Liver (tissue), 3 donors: ENCODE measurements at regions not wholly inside any gene's neighbourhood (a gene's known extent, or its start where the extent isn't known, plus 50 kb on each side); places are given as distances from the start of the nearest gene placed in this dataset.

Source experiments
- ATF3 ChIP-seq: IDR thresholded peaks from 2 replicates; pipeline ENCODE4 v1.6.1; 2016; ENCODE audit warnings: antibody characterized with exemption
- CTCF ChIP-seq: fragments of 150-350 bp; IDR thresholded peaks from 2 replicates; pipeline ENCODE4 v1.5.1; 2017; ENCODE audit warnings: improper control_type of control experiment, low read depth, low read length; ENCODE audit not compliant: missing input control
- HNF4G ChIP-seq: IDR thresholded peaks from 2 replicates; pipeline ENCODE4 v1.6.1; 2016; ENCODE audit warnings: antibody characterized with exemption
- MAX ChIP-seq: IDR thresholded peaks from 2 replicates; pipeline ENCODE4 v1.6.1; 2016; ENCODE audit warnings: antibody characterized with exemption
- NR2F2 ChIP-seq: IDR thresholded peaks from 2 replicates; pipeline ENCODE4 v1.6.1; 2016; ENCODE audit warnings: antibody characterized with exemption
- RXRA ChIP-seq, 2 donors: IDR thresholded peaks; 2 replicates each; pipeline ENCODE4 v1.6.1; 2017 to 2018; ENCODE audit warnings: antibody characterized with exemption in 2 of 2, mild to moderate bottlenecking in 1 of 2
- TAF1 ChIP-seq: conservative IDR thresholded peaks from 2 replicates; pipeline ENCODE4 v1.6.1; 2016; ENCODE audit warnings: antibody characterized with exemption, mild to moderate bottlenecking
- YY1 ChIP-seq: IDR thresholded peaks from 2 replicates; pipeline ENCODE4 v1.6.1; 2016; ENCODE audit warnings: antibody characterized with exemption, mild to moderate bottlenecking
- TF ChIP-seq, protein P1 (sequence below): IDR thresholded peaks from 2 replicates; pipeline ENCODE4 v1.6.1; 2016; ENCODE audit warnings: antibody characterized with exemption, mild to moderate bottlenecking
- TF ChIP-seq, protein P2 (sequence below): IDR thresholded peaks from 2 replicates; pipeline ENCODE4 v1.6.1; 2016; ENCODE audit warnings: antibody characterized with exemption
- donor health status: healthy.
- donor health status: healthy.

DNA sequence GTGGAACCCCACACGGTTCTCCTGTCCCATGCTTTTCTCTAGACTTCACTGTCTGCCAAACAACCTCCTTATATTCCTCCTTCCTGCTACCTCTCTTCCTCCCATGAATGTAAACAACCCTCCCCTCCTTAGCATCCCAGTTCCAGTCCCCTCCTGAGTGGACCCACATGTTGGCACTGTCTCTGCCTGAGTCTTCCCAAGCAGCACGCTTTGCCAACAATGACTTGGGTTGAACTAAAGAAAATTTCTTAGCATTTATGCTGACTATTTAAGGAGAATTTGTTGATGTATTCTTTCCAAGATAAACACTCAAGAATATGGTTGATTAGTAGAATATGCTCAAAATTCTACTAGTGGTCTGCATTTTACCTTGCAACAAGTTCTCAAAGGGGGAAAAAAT, 338.0 kb downstream of the TNS1 start:
- TF ChIP-seq HNF4G (no peak), CTCF (no peak), YY1 (no peak), TAF1 (no peak), NR2F2 (no peak), MAX (no peak), ATF3 (no peak), RXRA (IDR thresholded peaks at IDR 0.05) (no peak)
- TF ChIP-seq, protein P1, sequence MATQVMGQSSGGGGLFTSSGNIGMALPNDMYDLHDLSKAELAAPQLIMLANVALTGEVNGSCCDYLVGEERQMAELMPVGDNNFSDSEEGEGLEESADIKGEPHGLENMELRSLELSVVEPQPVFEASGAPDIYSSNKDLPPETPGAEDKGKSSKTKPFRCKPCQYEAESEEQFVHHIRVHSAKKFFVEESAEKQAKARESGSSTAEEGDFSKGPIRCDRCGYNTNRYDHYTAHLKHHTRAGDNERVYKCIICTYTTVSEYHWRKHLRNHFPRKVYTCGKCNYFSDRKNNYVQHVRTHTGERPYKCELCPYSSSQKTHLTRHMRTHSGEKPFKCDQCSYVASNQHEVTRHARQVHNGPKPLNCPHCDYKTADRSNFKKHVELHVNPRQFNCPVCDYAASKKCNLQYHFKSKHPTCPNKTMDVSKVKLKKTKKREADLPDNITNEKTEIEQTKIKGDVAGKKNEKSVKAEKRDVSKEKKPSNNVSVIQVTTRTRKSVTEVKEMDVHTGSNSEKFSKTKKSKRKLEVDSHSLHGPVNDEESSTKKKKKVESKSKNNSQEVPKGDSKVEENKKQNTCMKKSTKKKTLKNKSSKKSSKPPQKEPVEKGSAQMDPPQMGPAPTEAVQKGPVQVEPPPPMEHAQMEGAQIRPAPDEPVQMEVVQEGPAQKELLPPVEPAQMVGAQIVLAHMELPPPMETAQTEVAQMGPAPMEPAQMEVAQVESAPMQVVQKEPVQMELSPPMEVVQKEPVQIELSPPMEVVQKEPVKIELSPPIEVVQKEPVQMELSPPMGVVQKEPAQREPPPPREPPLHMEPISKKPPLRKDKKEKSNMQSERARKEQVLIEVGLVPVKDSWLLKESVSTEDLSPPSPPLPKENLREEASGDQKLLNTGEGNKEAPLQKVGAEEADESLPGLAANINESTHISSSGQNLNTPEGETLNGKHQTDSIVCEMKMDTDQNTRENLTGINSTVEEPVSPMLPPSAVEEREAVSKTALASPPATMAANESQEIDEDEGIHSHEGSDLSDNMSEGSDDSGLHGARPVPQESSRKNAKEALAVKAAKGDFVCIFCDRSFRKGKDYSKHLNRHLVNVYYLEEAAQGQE, result no peak
- TF ChIP-seq, protein P2, sequence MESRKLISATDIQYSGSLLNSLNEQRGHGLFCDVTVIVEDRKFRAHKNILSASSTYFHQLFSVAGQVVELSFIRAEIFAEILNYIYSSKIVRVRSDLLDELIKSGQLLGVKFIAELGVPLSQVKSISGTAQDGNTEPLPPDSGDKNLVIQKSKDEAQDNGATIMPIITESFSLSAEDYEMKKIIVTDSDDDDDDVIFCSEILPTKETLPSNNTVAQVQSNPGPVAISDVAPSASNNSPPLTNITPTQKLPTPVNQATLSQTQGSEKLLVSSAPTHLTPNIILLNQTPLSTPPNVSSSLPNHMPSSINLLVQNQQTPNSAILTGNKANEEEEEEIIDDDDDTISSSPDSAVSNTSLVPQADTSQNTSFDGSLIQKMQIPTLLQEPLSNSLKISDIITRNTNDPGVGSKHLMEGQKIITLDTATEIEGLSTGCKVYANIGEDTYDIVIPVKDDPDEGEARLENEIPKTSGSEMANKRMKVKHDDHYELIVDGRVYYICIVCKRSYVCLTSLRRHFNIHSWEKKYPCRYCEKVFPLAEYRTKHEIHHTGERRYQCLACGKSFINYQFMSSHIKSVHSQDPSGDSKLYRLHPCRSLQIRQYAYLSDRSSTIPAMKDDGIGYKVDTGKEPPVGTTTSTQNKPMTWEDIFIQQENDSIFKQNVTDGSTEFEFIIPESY, result no peak
